Right renal pelvis (tissue), 4 donors: ENCODE measurements at regions not wholly inside any gene's neighbourhood (a gene's known extent, or its start where the extent isn't known, plus 50 kb on each side); places are given as distances from the start of the nearest gene placed in this dataset.

Experiments
- DNase-seq, 4 donors: peaks; one replicate each; pipeline ENCODE4 v3.0.0-alpha.2; 2013; ENCODE audit warnings: low read depth in 4 of 4, low spot score in 3 of 4, missing footprints in 1 of 4

DNA sequence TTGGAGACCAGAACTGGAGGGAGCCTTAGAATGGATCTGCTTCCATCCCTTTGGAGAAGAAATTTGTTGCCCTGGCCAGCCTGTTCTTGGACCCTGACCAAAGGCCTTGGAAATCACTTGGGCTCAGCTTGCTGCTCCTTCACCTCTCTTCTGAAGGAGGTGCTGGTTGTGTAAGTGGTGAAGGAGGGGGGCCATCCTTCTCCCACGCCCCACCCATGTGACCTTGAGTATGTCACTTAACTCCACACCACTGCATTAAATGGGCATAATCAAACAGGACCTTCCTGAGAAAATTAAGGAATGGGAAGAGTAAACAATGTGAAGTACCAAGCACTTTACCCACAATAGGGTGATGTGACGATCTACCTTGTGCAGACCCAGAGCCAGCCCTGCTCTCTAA lies 68.3 kb upstream of the GJB5 start:
- DNase-seq = no peak

GRCh38 chr1:34688006-34688741 lies 66.7 kb upstream of the GJB5 start:
- DNase-seq = no peak

GRCh38 chr1:34690269-34690668 lies 64.6 kb upstream of the GJB5 start:
- DNase-seq = no peak

DNA sequence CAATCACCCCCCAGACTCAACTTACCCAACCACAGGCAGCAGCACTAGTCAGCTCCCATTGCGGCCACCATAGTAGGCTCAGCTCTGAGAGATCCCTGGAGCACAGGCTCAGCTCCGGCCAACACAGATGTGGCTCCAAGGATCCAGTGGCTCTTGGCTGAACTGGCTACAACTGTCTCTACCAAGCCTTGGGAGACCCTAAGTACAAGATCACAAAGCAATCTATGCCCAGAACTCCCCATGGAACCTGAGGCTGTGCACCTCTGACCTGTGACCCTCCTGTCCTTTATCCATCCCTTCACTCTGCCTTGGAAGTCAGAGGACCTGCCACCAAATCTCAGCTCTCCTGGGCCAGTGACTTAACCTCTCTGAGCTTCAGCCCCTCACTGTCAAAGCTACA lies 61.8 kb upstream of the GJB5 start:
- DNase-seq = no peak

GRCh38 chr1:34694383-34694782 lies 60.5 kb upstream of the GJB5 start:
- no peak for DNase-seq

- DNase-seq = no peak
These were observed 59.3 kb upstream of the GJB5 start for GRCh38 chr1:34695580-34695979.

DNA sequence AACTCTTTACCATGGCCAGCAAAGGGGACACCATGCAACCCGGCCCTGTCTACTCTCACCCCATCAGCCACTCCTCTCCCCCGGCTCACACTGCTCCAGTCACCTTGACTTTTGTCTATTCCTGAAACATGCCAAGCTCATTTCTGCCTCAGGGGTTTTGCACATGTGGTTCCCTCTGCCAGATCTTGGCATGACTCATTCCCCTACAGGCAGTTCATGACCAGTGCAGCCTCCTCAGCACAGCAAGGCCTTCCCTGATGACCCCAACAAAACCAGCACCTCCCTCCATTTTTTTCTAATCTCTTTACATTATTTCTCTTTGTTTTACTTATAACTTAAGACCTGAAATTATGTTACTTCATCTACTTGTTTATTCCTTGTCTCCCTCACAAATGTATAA lies 58.6 kb upstream of the GJB5 start:
- DNase-seq = no peak

DNA sequence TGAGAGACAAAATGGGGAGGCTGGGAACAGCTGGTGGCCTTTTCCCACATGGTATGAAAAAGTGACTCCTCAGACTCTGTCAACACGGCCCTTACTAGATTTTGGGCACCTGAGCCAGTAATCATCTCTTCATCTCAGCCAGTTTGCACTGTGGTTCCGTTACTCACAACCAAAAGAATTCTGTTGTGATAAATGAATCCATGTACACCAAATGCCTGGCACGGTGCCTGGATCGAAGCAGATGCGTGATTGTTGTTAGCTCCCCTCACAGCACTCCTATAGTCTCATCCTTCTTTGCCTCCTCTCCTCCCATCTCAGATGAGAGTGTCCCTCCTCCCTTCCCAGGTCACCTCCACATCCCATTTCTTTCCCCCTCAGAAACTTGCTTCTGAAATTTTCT lies 57.9 kb upstream of the GJB5 start:
- DNase-seq = no peak

DNA sequence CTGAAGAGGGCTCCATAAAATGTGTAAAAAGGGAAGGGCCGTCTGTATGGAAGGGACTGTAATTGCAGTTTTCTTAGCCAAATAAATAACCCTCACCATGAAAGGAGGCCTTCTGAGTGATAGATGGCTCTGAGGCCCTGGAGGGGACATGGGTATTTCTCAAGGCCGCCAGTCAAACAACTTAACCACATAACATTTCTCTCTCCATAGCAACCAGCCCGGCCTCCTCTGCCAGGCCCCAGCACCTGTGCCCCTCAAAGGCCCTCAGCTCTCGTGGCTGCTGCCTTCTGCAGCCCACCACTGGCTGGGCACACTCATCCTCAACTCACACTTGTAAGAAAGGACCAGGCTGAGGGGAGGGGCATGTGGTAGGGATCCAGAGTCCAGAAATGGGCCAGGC lies 57.0 kb upstream of the GJB5 start:
- DNase-seq = no peak

DNA sequence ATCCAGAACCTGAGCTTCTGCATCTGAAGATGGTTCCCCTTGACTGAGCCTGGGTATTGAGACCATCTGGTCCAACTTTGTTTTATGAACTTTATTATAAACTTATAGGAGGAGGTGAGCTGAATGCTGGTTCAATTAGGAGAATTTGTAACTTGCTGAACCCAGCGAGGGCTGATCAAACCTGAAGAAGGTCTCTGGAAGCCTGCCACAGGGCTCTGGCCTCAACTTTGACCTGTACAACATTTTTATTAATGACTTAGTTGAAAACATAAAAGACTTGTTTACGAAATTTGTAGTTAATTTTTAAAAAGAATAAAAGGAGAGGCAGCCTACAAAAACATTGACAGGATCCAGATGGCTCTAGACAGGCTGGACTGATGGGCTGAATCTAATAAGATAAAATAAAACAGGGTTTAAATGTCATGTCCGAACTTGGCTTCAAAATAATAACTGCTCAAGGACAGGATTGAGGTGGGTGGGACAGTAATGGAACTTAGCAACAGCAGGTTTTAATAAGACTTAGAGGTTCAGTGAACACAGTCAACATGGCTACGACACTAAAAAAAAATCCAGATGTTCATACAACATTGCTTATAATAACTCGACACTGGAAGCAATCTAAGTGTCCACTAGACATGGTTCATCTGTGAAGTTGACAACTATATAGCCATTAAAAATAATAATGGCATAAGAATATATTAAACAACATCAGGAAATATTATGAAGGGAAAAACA lies 53.4 kb upstream of the GJB5 start:
- DNase-seq = peak; percentile 26 to 44 (median 37)
